Glutamatergic neuron (in vitro differentiated cells): ENCODE measurements at regions not wholly inside any gene's neighbourhood (a gene's known extent, or its start where the extent isn't known, plus 50 kb on each side); places are given as distances from the start of the nearest gene placed in this dataset.

ENCODE experiments used
- DNase-seq: peaks from one replicate; pipeline ENCODE4 v3.0.0; 2022
- H3K27ac Mint-ChIP-seq: one replicate; pipeline ENCODE4 v1.8.0; 2020; ENCODE audit warnings: mild to moderate bottlenecking, mixed read lengths, inconsistent platforms; ENCODE audit not compliant: unreplicated experiment
- H3K27me3 Mint-ChIP-seq: one replicate; pipeline ENCODE4 v1.8.0; 2020; ENCODE audit warnings: mild to moderate bottlenecking, moderate library complexity, mixed read lengths, inconsistent platforms; ENCODE audit not compliant: unreplicated experiment
- H3K36me3 Mint-ChIP-seq: one replicate; pipeline ENCODE4 v1.8.0; 2020; ENCODE audit warnings: mild to moderate bottlenecking, mixed read lengths, inconsistent platforms; ENCODE audit not compliant: unreplicated experiment
- H3K4me1 Mint-ChIP-seq: one replicate; pipeline ENCODE4 v1.8.0; 2020; ENCODE audit warnings: mild to moderate bottlenecking, low read depth, mixed read lengths, inconsistent platforms; ENCODE audit not compliant: unreplicated experiment
- H3K4me3 Mint-ChIP-seq: one replicate; pipeline ENCODE4 v1.8.0; 2020; ENCODE audit warnings: mild to moderate bottlenecking, mixed read lengths, inconsistent platforms; ENCODE audit not compliant: unreplicated experiment
- H3K9me3 Mint-ChIP-seq: one replicate; pipeline ENCODE4 v1.8.0; 2020; ENCODE audit warnings: mild to moderate bottlenecking, moderate library complexity, mixed read lengths, inconsistent platforms; ENCODE audit not compliant: unreplicated experiment
- CTCF ChIP-seq: fragments of 200-600 bp; sonication (generic); IDR thresholded peaks from one replicate; pipeline ENCODE4 v1.5.0; 2021; ENCODE audit not compliant: partially characterized antibody, unreplicated experiment

DNA sequence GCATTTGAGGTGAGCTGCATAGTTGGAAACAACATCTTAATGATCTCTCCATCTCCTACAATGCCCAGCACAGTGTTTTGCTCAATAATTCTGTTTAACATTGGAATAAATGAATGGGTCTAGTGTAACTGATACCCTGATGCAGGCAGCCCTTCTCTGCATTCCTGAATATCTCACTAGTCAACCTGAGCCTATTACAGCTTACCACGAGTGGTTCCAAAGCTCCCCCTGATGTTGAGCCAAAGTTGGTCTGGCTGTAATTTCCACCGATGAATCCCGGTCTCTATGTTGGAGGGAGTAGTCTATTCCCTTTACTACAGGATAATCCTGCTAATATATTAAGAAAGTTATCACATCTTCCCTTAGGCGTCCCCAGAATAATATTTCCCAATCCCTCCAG, 63.8 kb downstream of the ZBTB18 start:
- Mint-ChIP-seq H3K4me1 (peaks cover 37% of the 10 kb centered on the region), H3K4me3 (no peak overlapping the region), H3K36me3 (no peaks in the 10 kb centered on the region), H3K27ac (no peak overlapping the region), H3K27me3 (peaks cover under 1% of the 10 kb centered on the region), H3K9me3 (peaks cover 7% of the 10 kb centered on the region)
- no peak for DNase-seq
- no peak for TF ChIP-seq CTCF

GRCh38 chr1:244116946-244117345, 65.9 kb downstream of the ZBTB18 start:
- peak overlapping the region; percentile 26 for H3K27ac Mint-ChIP-seq
- peaks cover 2% of the 10 kb centered on the region for H3K27me3 Mint-ChIP-seq

DNA sequence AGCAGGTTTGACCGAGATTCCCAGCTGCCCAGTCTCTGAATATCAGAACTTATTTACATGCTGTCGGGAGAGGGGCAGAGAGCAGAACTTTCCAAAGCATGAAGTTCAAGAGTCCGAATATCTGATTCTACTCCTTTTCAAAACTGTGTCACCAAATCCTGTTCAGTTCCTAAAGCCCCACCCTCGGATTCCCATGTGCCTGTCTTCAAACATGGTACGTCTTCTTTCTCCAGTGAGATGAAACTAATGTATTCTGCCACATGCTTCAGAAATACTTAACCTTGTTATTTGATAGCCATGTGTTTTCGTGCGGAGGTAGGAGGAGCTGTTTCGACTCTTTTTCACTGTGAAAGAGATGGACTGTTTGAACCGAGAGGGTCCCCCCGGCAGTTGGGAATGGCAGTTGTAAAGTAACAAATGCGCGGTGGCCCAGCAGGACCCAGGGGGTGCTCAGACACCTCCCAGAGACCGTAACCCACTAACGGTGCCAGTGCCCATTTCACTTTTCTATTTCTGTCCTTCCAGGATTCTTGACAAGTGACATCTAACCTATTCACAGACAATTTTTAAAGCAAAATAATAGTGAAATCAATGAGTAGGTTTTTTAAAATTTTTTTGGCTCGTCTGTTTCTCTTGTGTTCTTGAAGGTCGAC, 67.2 kb downstream of the ZBTB18 start:
- Mint-ChIP-seq H3K4me3 (peak overlapping the region; percentile 25), H3K4me1 (peaks cover 26% of the 10 kb centered on the region), H3K36me3 (no peaks in the 10 kb centered on the region), H3K9me3 (peaks cover 7% of the 10 kb centered on the region), H3K27me3 (peaks cover 2% of the 10 kb centered on the region), H3K27ac (peak overlapping the region; percentile 8)
- DNase-seq = no peak
- TF ChIP-seq CTCF = no peak

More at GRCh38 chr1:244116946-244117345, 65.9 kb downstream of the ZBTB18 start:
- TF ChIP-seq CTCF = no peak
- DNase-seq = no peak
- H3K36me3 Mint-ChIP-seq = no peaks in the 10 kb centered on the region
- no peak overlapping the region for H3K4me3 Mint-ChIP-seq
- H3K9me3 Mint-ChIP-seq = peaks cover 7% of the 10 kb centered on the region
- H3K4me1 Mint-ChIP-seq = peaks cover 26% of the 10 kb centered on the region

GRCh38 chr1:244128591-244129383, 77.7 kb downstream of the ZBTB18 start:
- no peak for DNase-seq
- H3K4me3 Mint-ChIP-seq = no peak overlapping the region
- peaks cover 3% of the 10 kb centered on the region for H3K27me3 Mint-ChIP-seq
- H3K27ac Mint-ChIP-seq = no peak overlapping the region
- no peak for TF ChIP-seq CTCF
- H3K4me1 Mint-ChIP-seq = peaks cover 10% of the 10 kb centered on the region
- H3K9me3 Mint-ChIP-seq = no peaks in the 10 kb centered on the region
- H3K36me3 Mint-ChIP-seq = no peaks in the 10 kb centered on the region

DNA sequence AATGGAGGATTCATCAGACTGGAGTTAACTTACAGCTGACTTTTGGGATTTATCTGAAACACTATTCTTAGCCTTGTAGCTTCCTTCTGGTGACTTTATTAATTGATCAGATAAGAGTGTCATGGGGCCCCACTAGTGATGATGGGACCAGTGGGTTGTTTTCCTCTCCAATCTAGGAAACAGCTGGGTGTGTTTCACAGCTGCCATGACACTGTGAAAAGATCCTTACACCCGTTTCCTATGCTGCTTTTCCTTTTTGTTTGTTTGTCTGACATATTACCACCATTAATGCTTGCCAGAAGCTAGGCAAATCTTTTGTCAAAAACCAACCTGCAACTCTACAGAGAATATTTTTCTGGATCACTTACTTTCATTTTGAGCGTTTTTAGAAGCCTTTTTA, 86.2 kb downstream of the ZBTB18 start:
- Mint-ChIP-seq H3K4me1 (peaks cover 10% of the 10 kb centered on the region), H3K27me3 (no peaks in the 10 kb centered on the region), H3K36me3 (no peaks in the 10 kb centered on the region), H3K9me3 (peaks cover 2% of the 10 kb centered on the region), H3K27ac (no peak overlapping the region), H3K4me3 (no peak overlapping the region)
- TF ChIP-seq CTCF = no peak
- no peak for DNase-seq
